GM12874 (cell line): ENCODE measurements at regions not wholly inside any gene's neighbourhood (a gene's known extent, or its start where the extent isn't known, plus 50 kb on each side); places are given as distances from the start of the nearest gene placed in this dataset.

Experiments used
- TF ChIP-seq, protein P1 (sequence below): IDR thresholded peaks from 2 replicates; pipeline ENCODE4 v1.5.1; 2011; ENCODE audit warnings: low read depth, mild to moderate bottlenecking, control low read depth, low read length, moderate library complexity; ENCODE audit not compliant: insufficient read depth

DNA sequence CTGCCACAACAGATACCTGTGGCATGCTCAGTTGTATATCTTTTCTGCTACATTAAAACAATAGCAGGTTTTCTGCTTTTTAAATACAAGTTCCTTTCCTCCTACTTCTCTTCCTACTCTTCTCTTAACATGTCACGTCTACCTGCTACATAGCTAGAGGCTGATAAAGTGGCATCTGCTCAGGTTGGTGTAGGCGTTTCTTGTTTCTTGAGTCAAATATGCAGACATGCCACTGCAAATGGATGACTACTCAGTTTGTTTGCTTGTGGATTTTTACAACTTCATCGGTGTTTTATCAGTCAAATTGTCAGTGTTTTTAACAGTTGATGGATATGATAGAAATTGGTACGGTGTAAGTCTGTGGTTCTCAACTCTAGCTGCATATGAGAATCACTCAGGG is 525.7 kb downstream of the TLE4 start:
- TF ChIP-seq, protein P1, sequence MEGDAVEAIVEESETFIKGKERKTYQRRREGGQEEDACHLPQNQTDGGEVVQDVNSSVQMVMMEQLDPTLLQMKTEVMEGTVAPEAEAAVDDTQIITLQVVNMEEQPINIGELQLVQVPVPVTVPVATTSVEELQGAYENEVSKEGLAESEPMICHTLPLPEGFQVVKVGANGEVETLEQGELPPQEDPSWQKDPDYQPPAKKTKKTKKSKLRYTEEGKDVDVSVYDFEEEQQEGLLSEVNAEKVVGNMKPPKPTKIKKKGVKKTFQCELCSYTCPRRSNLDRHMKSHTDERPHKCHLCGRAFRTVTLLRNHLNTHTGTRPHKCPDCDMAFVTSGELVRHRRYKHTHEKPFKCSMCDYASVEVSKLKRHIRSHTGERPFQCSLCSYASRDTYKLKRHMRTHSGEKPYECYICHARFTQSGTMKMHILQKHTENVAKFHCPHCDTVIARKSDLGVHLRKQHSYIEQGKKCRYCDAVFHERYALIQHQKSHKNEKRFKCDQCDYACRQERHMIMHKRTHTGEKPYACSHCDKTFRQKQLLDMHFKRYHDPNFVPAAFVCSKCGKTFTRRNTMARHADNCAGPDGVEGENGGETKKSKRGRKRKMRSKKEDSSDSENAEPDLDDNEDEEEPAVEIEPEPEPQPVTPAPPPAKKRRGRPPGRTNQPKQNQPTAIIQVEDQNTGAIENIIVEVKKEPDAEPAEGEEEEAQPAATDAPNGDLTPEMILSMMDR = no peak

DNA sequence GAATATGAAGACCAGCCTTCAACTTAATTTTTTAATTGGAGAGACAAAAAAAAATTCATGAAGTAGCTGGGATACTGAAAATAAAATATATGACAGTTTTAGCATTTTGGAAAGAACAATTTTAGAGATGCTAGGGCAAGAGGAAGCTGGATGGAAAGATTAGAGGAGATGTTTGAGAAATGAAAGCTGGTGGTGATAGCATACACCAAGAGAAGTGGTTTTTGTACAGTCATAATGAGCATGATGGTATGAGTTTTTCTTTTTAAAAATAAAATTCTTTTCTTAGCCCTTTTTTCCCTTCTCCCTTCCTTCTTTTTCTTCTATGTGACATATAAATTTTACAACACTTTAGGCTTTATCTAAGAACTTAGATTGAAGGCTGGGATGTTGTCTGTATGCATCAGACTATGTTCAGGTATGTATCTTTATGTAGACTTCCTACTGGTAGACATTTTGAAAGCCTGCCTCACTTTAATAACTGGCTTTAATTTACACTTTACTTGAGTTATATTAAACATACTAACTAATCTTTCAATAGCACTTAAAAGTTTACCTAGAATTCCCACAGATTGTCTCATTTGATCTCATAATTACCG is 522.5 kb downstream of the TLE4 start:
- TF ChIP-seq, protein P1 = no peak

DNA sequence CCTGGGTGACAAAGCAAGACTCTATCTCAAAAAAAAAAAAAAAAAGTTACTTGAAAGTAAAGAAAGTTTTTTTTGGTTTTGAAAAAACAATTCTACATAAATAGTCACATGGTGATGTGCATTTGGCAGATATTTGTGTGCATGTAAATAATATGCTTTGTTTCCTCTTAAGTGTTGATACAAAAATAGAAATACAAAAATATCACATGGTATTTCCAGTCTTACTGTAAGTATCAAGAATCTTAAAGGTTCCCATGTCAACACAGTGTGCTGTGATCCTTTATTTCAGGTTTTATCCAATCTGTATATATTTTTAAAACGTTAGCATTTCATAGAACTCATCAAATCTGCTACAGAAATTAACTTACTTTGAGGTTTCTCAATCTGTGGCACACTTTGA is 521.9 kb downstream of the TLE4 start:
- TF ChIP-seq, protein P1 = no peak

DNA sequence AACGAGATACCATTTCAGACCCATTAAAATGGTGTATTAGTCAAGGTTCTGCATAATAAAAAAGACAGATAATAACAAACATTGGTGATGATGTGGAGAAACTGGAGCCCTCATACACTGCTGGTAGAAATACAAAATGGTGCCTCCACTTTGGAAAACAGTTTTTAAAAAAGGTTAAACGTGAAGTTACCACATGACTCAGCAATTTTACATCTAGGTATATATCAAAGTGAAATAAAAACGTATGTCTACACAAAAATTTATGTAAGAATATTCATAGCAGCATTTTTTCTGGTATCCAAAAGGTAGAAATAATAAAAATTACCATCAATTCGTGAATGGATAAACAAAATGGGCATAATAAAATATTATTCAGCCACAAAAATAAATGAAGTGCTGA is 519.8 kb downstream of the TLE4 start:
- TF ChIP-seq, protein P1 = no peak

DNA sequence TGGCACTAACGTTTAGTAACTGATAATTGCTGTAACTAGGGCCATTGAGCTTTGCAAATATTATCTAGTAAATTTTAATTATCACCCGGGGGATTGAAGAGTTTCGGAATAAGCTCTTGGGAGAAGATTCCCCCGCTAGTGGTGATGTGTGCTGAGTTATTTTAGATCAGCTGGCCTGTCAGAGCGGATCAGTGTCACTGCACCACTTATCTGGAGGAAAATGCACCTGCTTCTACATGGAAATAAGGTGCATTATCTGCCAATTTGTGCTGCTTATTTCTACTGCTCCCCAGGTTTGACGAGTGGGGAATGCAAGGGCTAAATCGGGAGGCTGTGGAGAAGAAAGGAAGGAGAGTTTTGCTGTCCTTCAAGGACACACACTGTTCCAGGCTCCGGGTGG is 518.6 kb downstream of the TLE4 start:
- TF ChIP-seq, protein P1 = no peak

DNA sequence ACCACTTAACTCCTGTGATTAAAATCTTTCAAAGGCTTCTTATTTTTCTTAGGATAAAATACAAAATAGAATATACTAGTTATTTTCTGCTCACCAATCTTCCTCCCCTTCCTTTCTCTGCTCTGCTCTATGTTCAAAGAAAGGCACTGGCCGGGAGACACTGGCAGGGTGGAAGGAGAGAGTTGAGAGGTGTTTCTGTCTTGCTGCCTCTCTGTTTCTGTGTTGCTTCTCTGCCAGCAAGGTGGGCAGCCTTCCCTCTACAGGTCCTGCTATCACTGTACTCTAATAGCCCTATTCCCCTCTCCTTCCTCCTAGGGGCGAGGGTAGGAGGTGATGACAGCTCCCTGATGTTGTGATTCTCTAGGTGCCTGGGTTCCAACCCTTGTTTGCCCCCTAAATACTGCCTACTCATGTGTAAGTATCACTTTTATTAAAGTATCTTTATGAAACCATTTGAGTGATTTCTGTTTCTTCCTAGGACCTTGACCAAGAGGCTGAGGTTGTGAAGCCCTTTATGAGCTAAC is 515.1 kb downstream of the TLE4 start:
- TF ChIP-seq, protein P1 = no peak

DNA sequence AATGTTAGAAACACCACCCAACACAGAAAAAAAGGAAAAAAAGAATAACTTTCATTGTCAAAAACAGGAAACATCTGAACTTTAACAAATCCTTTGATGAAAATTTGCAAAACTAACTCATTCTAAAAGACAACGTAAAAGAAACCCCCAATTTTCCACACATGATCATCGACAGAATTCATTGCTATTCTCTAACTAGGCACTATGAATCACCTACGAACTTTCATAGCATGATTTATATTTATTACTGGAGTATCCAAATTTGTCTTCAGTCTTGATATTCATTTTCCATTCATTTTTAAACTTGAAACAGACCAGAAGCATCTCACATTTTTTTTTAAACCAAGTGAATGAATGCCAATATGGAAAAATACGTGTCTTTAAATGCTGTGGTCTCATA is 514.6 kb downstream of the TLE4 start:
- TF ChIP-seq, protein P1 = no peak

DNA sequence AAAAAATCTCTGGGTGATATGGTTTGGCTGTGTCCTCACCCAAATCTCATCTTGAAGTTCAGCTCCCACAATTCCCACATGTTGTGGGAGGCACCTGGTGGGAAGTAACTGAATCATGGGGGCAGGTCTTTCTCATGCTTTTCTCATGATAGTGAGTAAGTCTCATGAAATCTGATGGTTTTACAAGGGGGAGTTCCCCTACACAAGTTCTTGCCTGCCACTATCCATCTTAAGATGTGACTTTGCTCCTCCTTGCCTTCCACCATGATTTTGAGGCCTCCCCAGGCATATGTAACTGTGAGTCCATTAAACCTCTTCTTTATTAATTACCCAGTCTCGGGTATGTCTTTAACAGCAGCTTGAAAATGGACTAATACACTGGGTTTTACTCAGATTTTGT is 513.9 kb downstream of the TLE4 start:
- TF ChIP-seq, protein P1 = no peak
